Stomach smooth muscle (tissue), 2 donors: ENCODE measurements at regions not wholly inside any gene's neighbourhood (a gene's known extent, or its start where the extent isn't known, plus 50 kb on each side); places are given as distances from the start of the nearest gene placed in this dataset.
A peak's percentile ranks its signal among the peaks of the same experiment; 100 is the strongest.
"Not testable (repeated sequence)": the region's sequence is repeated elsewhere in the genome, so short reads cannot be mapped to it uniquely, and the experiment has no call there.

Source experiments
- H3K27ac ChIP-seq: one replicate; pipeline ENCODE4 v1.7.0; 2013; ENCODE audit warnings: mild to moderate bottlenecking, low read length, inconsistent platforms
- H3K27me3 ChIP-seq, 2 donors: one replicate each; pipeline ENCODE4 v1.7.0; 2013; ENCODE audit warnings: low read length in 2 of 2; ENCODE audit not compliant: insufficient read depth in 2 of 2, control insufficient read depth in 1 of 2
- H3K36me3 ChIP-seq, 2 donors: one replicate each; pipeline ENCODE4 v1.7.0; 2013; ENCODE audit warnings: low read length in 2 of 2; ENCODE audit not compliant: control insufficient read depth in 2 of 2, insufficient read depth in 2 of 2
- H3K4me1 ChIP-seq: one replicate; pipeline ENCODE4 v1.7.0; 2013; ENCODE audit warnings: low read length; ENCODE audit not compliant: control insufficient read depth, insufficient read depth
- H3K4me3 ChIP-seq, 2 donors: one replicate each; pipeline ENCODE4 v1.7.0; 2013; ENCODE audit warnings: low read length in 2 of 2
- H3K9ac ChIP-seq, 2 donors: one replicate each; pipeline ENCODE4 v1.7.0; 2013; ENCODE audit warnings: low read length in 2 of 2, mild to moderate bottlenecking in 1 of 2
- H3K9me3 ChIP-seq, 2 donors: one replicate each; pipeline ENCODE4 v1.7.0; 2013; ENCODE audit warnings: low read length in 2 of 2; ENCODE audit not compliant: control insufficient read depth in 2 of 2
- donor health status: healthy.
- donor health status: Pancreatic carcinoma.

DNA sequence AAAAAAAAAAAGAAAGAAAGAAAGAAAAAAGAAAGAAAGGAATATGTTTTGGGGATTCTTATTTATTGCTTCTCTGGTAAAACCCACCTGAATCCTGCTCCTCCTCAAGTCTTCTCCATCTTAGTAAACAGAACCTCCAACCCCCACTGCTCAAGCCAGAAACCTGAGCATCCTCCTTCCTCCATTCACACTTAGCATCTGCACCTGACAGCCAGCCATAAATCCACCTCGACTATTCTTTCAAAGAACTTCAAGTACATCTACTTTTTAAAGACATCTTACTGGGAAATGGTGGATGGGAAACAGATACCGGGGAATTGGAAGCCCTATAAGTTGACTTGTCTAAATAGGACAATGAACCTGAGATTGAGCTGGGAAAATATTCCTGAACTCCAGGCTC, 519.9 kb upstream of the DPP6 start:
- Histone ChIP-seq H3K36me3 (no peaks in the 10 kb centered on the region), H3K9me3 (no peaks in the 10 kb centered on the region), H3K27ac (no peak overlapping the region), H3K27me3 (no peaks in the 10 kb centered on the region), H3K4me3 (no peak overlapping the region), H3K9ac (no peak overlapping the region), H3K4me1 (peaks cover 2% of the 10 kb centered on the region)

DNA sequence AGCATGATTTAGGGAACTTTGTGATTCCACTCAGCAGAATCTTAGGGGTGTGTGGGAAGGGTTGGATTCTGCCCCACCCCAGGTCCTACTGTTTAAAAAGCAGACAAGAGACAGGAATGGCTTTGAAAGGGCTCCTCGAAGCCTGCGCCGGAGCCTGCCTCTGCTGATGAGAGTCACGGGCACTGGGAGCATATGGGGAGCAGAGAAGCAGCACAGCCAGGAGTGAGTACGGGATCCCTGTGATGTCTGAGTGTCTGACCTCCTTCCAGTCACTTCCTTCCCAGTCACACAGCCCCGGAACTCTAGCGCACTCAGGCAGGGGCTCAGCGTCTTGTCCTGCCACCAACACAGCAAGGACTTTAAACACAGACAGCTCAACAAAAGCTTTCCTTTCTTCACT, 514.9 kb upstream of the DPP6 start:
- no peak overlapping the region for H3K9ac ChIP-seq
- no peaks in the 10 kb centered on the region for H3K4me1 ChIP-seq
- no peak overlapping the region for H3K4me3 ChIP-seq
- H3K9me3 ChIP-seq: no peaks in the 10 kb centered on the region
- no peaks in the 10 kb centered on the region for H3K27me3 ChIP-seq
- H3K36me3 ChIP-seq: no peaks in the 10 kb centered on the region
- no peak overlapping the region for H3K27ac ChIP-seq

DNA sequence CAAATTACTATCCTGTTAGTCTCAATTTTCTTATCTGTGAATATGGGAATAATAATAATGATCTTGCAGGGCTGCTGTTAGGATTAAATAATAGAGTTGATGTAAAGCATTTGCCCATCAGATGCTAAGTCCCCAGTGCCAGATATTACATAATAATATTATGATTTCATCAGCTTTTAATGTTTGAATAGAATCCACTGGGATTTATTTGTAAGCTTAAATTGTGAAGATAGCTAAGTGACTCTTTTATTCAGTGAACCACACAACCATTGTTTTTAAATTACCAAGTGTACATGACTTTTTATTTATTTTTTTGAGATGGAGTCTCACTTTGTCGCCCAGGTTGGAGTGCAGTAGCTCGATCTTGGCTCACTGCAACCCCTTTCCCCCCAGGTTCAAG, 510.3 kb upstream of the DPP6 start:
- H3K4me1 ChIP-seq: no peaks in the 10 kb centered on the region
- H3K9me3 ChIP-seq: no peaks in the 10 kb centered on the region
- peak overlapping the region; percentile 18 for H3K27ac ChIP-seq
- H3K9ac ChIP-seq: no peak overlapping the region
- H3K36me3 ChIP-seq: no peaks in the 10 kb centered on the region
- no peaks in the 10 kb centered on the region for H3K27me3 ChIP-seq
- H3K4me3 ChIP-seq: no peak overlapping the region

DNA sequence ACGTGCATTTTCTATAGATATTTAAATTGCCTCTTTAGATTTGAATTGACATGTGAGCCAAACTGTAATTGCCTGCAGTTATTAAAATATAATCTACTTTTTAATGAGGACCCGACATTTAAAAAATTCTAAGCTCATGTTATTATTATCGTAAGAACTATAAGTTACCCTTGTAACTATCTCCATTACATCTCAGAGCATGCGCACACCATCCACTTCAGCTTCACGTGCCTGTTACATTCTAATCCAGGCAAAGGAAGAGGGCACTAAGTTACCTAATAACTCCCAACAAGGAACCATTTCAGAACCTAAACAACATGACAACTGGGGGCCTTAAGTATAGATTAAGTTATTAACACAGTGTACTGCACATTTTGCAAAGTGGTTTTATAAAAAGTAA, 509.0 kb upstream of the DPP6 start:
- no peaks in the 10 kb centered on the region for H3K4me1 ChIP-seq
- no peaks in the 10 kb centered on the region for H3K9me3 ChIP-seq
- no peak overlapping the region for H3K27ac ChIP-seq
- H3K4me3 ChIP-seq: no peak overlapping the region
- H3K9ac ChIP-seq: no peak overlapping the region
- H3K36me3 ChIP-seq: no peaks in the 10 kb centered on the region
- no peaks in the 10 kb centered on the region for H3K27me3 ChIP-seq

DNA sequence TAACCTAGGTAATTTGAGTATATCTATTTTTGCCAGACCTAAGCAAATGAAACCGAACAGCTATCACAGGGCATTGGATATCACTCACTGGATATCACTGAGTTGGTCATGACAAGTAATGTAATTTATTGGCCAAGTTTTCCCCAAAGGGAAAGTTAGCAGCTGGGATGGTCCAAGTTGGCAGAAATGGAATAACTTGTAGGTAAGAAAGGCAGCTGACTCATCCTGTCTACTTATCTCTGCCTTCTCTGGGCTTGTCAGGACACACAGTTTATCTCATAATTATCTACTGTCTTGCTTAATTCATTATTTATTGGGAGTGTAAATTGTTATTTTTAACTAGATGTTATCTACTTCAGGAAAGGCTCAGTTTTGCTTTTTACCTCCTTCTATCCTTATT, 502.0 kb upstream of the DPP6 start:
- Histone ChIP-seq H3K9ac (no peak overlapping the region), H3K27me3 (no peaks in the 10 kb centered on the region), H3K4me3 (no peak overlapping the region), H3K36me3 (no peaks in the 10 kb centered on the region), H3K27ac (no peak overlapping the region), H3K9me3 (no peaks in the 10 kb centered on the region), H3K4me1 (peaks cover 4% of the 10 kb centered on the region)

DNA sequence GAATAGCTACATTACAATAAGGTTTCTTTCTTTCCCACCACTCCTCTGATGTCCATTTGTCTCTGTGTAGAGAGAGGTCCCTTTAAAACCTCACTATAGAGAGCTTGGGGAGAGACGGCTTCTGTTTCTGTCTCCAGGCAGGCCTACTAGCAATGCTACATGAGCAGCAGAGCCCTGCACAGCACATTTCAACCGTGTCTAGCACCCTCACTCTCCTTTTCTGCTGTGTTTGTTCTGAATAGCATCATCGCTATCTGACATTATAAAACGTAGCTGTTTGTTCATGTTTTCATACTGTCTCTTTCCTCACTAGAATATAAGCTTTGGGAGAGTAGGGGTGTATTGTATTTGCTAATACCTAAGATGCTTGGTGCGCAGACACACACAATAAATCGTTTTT, 487.8 kb upstream of the DPP6 start:
- no peak overlapping the region for H3K9ac ChIP-seq

DNA sequence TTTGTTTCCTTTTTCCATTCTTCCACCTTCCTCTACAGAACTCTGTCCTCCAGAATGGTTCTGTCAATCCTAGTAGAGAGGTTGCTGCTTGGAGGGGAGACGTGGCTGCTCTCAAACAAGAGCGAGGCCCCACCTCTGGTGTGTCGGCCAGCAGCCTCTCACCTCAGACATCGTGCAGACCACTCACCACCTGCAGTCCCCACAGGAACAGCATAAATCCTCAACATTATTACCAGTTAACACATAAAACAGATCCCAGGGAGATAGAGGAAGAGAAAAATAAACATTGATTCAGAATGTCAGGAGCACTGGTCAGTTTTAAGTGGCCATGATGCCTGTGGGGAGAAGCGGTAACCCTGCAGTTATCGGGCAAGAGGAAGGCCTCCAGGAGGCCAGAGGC, 485.9 kb upstream of the DPP6 start:
- no peak overlapping the region for H3K4me3 ChIP-seq
- no peak overlapping the region for H3K9ac ChIP-seq
- H3K9me3 ChIP-seq: no peaks in the 10 kb centered on the region
- peaks cover 4% of the 10 kb centered on the region for H3K4me1 ChIP-seq
- H3K27ac ChIP-seq: no peak overlapping the region
- no peaks in the 10 kb centered on the region for H3K27me3 ChIP-seq
- H3K36me3 ChIP-seq: no peaks in the 10 kb centered on the region

More for the DNA sequence above, 487.8 kb upstream of the DPP6 start:
- no peaks in the 10 kb centered on the region for H3K9me3 ChIP-seq
- no peaks in the 10 kb centered on the region for H3K27me3 ChIP-seq
- no peak overlapping the region for H3K27ac ChIP-seq
- H3K36me3 ChIP-seq: no peaks in the 10 kb centered on the region
- no peak overlapping the region for H3K4me3 ChIP-seq
- peaks cover 4% of the 10 kb centered on the region for H3K4me1 ChIP-seq

DNA sequence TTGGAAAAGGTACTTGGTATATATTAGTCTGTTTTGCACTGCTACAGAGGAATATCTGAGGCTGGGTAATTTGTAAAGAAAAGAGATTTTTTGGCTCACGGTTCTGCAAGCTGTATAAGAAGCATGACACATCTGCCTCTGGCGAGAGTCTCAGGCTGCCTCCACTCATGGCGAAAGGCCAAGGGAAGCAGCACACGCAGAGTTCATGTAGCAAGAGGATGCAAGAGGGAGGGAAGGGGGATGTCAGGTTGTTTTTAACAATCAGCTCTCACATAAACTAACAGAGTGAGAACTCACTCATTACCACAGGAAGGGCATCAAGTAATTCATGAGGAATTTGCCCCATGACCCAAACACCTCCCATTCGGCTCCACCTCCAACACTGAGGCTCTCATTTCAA, 484.8 kb upstream of the DPP6 start:
- no peaks in the 10 kb centered on the region for H3K27me3 ChIP-seq
- no peak overlapping the region for H3K27ac ChIP-seq
- no peak overlapping the region for H3K9ac ChIP-seq
- no peaks in the 10 kb centered on the region for H3K36me3 ChIP-seq
- no peak overlapping the region for H3K4me3 ChIP-seq
- H3K9me3 ChIP-seq: no peaks in the 10 kb centered on the region
- H3K4me1 ChIP-seq: peaks cover 4% of the 10 kb centered on the region

DNA sequence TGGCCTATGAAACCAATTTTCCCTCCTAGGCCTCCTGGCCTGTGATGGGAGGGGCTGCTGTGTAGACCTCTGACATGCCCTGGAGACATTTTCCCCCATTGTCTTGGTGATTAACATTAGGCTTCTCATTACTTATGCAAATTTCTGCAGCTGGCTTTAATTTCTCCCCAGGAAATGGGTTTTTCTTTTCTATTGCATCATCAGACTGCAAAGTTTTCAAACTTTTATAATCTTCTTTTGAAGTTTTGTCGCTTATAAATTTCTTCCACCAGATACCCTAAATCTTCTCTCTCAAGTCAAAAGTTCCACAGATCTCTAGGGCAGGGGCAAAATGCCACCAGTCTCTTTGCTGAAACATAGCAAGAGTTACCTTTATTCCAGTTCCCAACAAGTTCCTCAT, 482.7 kb upstream of the DPP6 start:
- not testable (repeated sequence) for H3K4me3 ChIP-seq, H3K4me1 ChIP-seq, H3K36me3 ChIP-seq, H3K27me3 ChIP-seq, H3K9ac ChIP-seq, H3K9me3 ChIP-seq, H3K27ac ChIP-seq

DNA sequence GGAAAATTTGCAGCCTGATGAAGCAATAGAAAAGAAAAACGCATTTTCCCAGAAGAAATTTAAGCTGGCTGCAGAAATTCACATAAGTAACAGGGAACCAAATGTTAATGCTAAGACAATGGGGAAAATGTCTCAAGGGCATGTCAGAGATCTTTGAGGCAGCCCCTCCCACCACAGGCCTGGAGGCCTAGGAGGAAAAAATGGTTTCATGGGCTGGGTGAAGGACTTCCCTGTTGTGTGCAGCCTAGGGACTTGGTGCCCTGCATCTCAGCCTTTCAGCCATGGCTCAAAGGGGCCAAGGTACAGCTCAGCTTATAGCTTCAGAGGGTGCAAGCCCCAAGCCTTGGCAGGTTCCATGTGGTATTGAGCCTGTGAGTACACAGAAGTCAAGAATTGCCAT, 476.1 kb upstream of the DPP6 start:
- Histone ChIP-seq H3K36me3 (no peaks in the 10 kb centered on the region), H3K27me3 (no peaks in the 10 kb centered on the region), H3K9ac (no peak overlapping the region), H3K9me3 (no peaks in the 10 kb centered on the region), H3K4me1 (no peaks in the 10 kb centered on the region), H3K27ac (no peak overlapping the region), H3K4me3 (no peak overlapping the region)

DNA sequence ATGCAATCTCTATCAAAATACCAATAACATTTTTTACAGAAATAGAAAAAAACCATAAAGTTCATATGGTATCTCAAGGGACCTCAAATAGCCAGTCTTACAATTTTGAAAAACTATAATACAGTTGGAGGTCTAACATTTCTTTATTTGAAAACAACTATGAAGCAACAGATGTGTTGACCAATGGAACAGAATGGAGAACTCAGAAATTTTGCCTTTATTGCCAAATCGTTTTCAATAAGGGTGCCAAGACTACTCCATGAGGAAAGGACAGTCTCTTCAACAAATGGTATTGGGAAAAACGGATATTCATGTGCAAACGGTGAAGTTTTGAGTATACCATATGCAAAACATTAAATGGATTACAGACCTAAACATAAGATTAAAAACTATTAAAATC, 470.8 kb upstream of the DPP6 start:
- Histone ChIP-seq H3K9ac (no peak overlapping the region), H3K9me3 (peaks cover 0 to 3% of the 10 kb centered on the region in 2 donors), H3K4me1 (no peaks in the 10 kb centered on the region), H3K36me3 (no peaks in the 10 kb centered on the region), H3K27me3 (no peaks in the 10 kb centered on the region), H3K27ac (no peak overlapping the region), H3K4me3 (no peak overlapping the region)

DNA sequence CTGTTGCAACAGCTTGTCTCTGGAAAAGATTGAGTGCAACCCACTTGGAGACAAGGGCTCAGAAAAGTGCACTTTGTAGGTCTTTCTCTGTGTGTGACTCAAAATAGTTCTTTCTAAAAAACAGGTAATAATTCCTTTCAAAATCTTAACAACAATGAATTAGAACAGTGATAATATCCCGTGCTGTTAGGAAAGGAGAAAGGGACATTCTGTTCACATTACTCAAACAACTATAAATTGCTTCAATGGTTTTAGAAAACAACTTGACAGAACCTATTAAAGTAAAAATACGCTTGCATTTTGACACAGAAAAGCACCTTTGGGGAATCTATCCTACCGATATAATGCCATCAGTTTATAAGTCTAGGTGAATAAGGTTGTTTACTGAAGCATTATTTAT, 468.1 kb upstream of the DPP6 start:
- Histone ChIP-seq H3K27ac (no peak overlapping the region), H3K9ac (no peak overlapping the region), H3K27me3 (no peaks in the 10 kb centered on the region), H3K4me3 (no peak overlapping the region), H3K9me3 (peaks cover 0 to 3% of the 10 kb centered on the region in 2 donors), H3K4me1 (no peaks in the 10 kb centered on the region), H3K36me3 (no peaks in the 10 kb centered on the region)
